Epithelial cell of proximal tubule (primary cell): ENCODE measurements at regions not wholly inside any gene's neighbourhood (a gene's known extent, or its start where the extent isn't known, plus 50 kb on each side); places are given as distances from the start of the nearest gene placed in this dataset.

Experiments
- DNase-seq: peaks from one replicate; pipeline ENCODE4 v3.0.0-alpha.2; 2011; ENCODE audit warnings: low read depth
- H3K4me3 ChIP-seq: 2 replicates; pipeline ENCODE4 v1.5.1; 2011; ENCODE audit warnings: low read depth, mild to moderate bottlenecking, low read length
- CTCF ChIP-seq: conservative IDR thresholded peaks from 2 replicates; pipeline ENCODE4 v1.5.1; 2012; ENCODE audit warnings: low read depth, mild to moderate bottlenecking, low read length

GRCh38 chr14:40525314-40525713 lies 1081.4 kb upstream of the LRFN5 start:
- TF ChIP-seq CTCF, result no peak
- DNase-seq, result no peak
- no peak overlapping the region for H3K4me3 ChIP-seq

- DNase-seq, result no peak
- H3K4me3 ChIP-seq, result no peak overlapping the region
- TF ChIP-seq CTCF, result no peak
These were observed 1083.6 kb upstream of the LRFN5 start for GRCh38 chr14:40523123-40523522.

GRCh38 chr14:40494483-40494882 lies 1062.2 kb upstream of the FBXO33 start:
- H3K4me3 ChIP-seq, result no peak overlapping the region
- TF ChIP-seq CTCF, result no peak
- no peak for DNase-seq

- TF ChIP-seq CTCF, result no peak
- DNase-seq, result no peak
- no peak overlapping the region for H3K4me3 ChIP-seq
These were observed 1055.6 kb upstream of the FBXO33 start for GRCh38 chr14:40487824-40488223.

GRCh38 chr14:40485688-40486087 lies 1053.5 kb upstream of the FBXO33 start:
- H3K4me3 ChIP-seq, result no peak overlapping the region
- TF ChIP-seq CTCF, result no peak
- no peak for DNase-seq

- no peak for DNase-seq
- no peak for TF ChIP-seq CTCF
- H3K4me3 ChIP-seq, result no peak overlapping the region
These were observed 1043.8 kb upstream of the FBXO33 start for GRCh38 chr14:40476005-40476404.

GRCh38 chr14:40467969-40468368 lies 1035.7 kb upstream of the FBXO33 start:
- no peak overlapping the region for H3K4me3 ChIP-seq
- no peak for DNase-seq
- TF ChIP-seq CTCF, result no peak
